ENCODE measurements at regions not wholly inside any gene's neighbourhood (a gene's known extent, or its start where the extent isn't known, plus 50 kb on each side); places are given as distances from the start of the nearest gene placed in this dataset.

- DNase-seq (ENCODE audit: low spot score): no peak
- CTCF ChIA-PET (ENCODE audit: unreplicated experiment): no interaction called here
- TF ChIP-seq EZH2phosphoT487 (IDR thresholded peaks at IDR 0.05; ENCODE audit: borderline replicate concordance, low read depth, low read length) (no peak), CTCF (conservative IDR thresholded peaks at IDR 0.05; ENCODE audit: low read length) (no peak)
- H3K36me3 ChIP-seq (ENCODE audit: insufficient read depth, low read length): no peaks in the 10 kb centered on the region
- H3K4me2 ChIP-seq (ENCODE audit: low read length): no peak overlapping the region
- H3K27ac ChIP-seq (ENCODE audit: low read depth, low read length, poor library complexity, severe bottlenecking): no peak overlapping the region
- POLR2A ChIA-PET: interaction anchor here (0.8 kb wide), 1 partner anchor 884 kb away, joined by 3 read pairs; no protein-coding TSS in a partner anchor
- no peaks in the 10 kb centered on the region for H3K79me2 ChIP-seq (ENCODE audit: insufficient read depth, low read depth, low read length)
- no TSS peak for BruUV-seq (replicated peaks)
- H3K9me3 ChIP-seq (ENCODE audit: low read length): no peaks in the 10 kb centered on the region
- H3K4me3 ChIP-seq (ENCODE audit: low read depth, low read length, poor library complexity, severe bottlenecking): no peak overlapping the region
- no peaks in the 10 kb centered on the region for H4K20me1 ChIP-seq (ENCODE audit: insufficient read depth, low read length)
- no peaks in the 10 kb centered on the region for H3K9me2 ChIP-seq (ENCODE audit: insufficient read depth, low read length)
- no peaks in the 10 kb centered on the region for H3K4me1 ChIP-seq (ENCODE audit: insufficient read depth, low read length, poor library complexity, severe bottlenecking)
- no peak overlapping the region for H2AFZ ChIP-seq (ENCODE audit: low read length)
- intact Hi-C loops (cut with micrococcal nuclease; ENCODE audit: unreplicated experiment): no loop called here
These were observed 124.9 kb upstream of the POF1B start for GRCh38 chrX:85504381-85504780.

- POLR2A ChIA-PET: interaction anchor here (0.8 to 1.0 kb wide), 2 partner anchors 74 to 883 kb away, joined by 3 read pairs; no protein-coding TSS in a partner anchor
- TF ChIP-seq CTCF (conservative IDR thresholded peaks at IDR 0.05; ENCODE audit: low read length) (no peak), EZH2phosphoT487 (IDR thresholded peaks at IDR 0.05; ENCODE audit: borderline replicate concordance, low read depth, low read length) (no peak)
- H4K20me1 ChIP-seq (ENCODE audit: insufficient read depth, low read length): no peaks in the 10 kb centered on the region
These were observed 124.0 kb upstream of the POF1B start for GRCh38 chrX:85503258-85504158.

GRCh38 chrX:85501349-85501748, 121.9 kb upstream of the POF1B start:
- no peak for DNase-seq (ENCODE audit: low spot score)
- ChIA-PET CTCF (ENCODE audit: unreplicated experiment) (no interaction called here), POLR2A (no interaction called here)
- no TSS peak for BruUV-seq (replicated peaks)
- Histone ChIP-seq H3K9me3 (ENCODE audit: low read length) (no peaks in the 10 kb centered on the region), H3K4me1 (ENCODE audit: insufficient read depth, low read length, poor library complexity, severe bottlenecking) (no peaks in the 10 kb centered on the region), H3K27ac (ENCODE audit: low read depth, low read length, poor library complexity, severe bottlenecking) (no peak overlapping the region), H2AFZ (ENCODE audit: low read length) (no peak overlapping the region), H3K4me2 (ENCODE audit: low read length) (no peak overlapping the region), H3K4me3 (ENCODE audit: low read depth, low read length, poor library complexity, severe bottlenecking) (no peak overlapping the region), H4K20me1 (ENCODE audit: insufficient read depth, low read length) (no peaks in the 10 kb centered on the region), H3K9me2 (ENCODE audit: insufficient read depth, low read length) (no peaks in the 10 kb centered on the region), H3K79me2 (ENCODE audit: insufficient read depth, low read depth, low read length) (no peaks in the 10 kb centered on the region), H3K36me3 (ENCODE audit: insufficient read depth, low read length) (no peaks in the 10 kb centered on the region)
- intact Hi-C loops (cut with micrococcal nuclease; ENCODE audit: unreplicated experiment): no loop called here
- TF ChIP-seq EZH2phosphoT487 (IDR thresholded peaks at IDR 0.05; ENCODE audit: borderline replicate concordance, low read depth, low read length): no peak
- no peak for TF ChIP-seq CTCF (conservative IDR thresholded peaks at IDR 0.05; ENCODE audit: low read length)

More at GRCh38 chrX:85503258-85504158, 124.0 kb upstream of the POF1B start:
- no peak overlapping the region for H3K4me3 ChIP-seq (ENCODE audit: low read depth, low read length, poor library complexity, severe bottlenecking)
- no peaks in the 10 kb centered on the region for H3K4me1 ChIP-seq (ENCODE audit: insufficient read depth, low read length, poor library complexity, severe bottlenecking)
- H3K79me2 ChIP-seq (ENCODE audit: insufficient read depth, low read depth, low read length): no peaks in the 10 kb centered on the region
- no peaks in the 10 kb centered on the region for H3K9me2 ChIP-seq (ENCODE audit: insufficient read depth, low read length)
- H2AFZ ChIP-seq (ENCODE audit: low read length): no peak overlapping the region
- no peak for DNase-seq (ENCODE audit: low spot score)
- BruUV-seq (replicated peaks): no TSS peak
- no peak overlapping the region for H3K4me2 ChIP-seq (ENCODE audit: low read length)
- no peak overlapping the region for H3K27ac ChIP-seq (ENCODE audit: low read depth, low read length, poor library complexity, severe bottlenecking)
- CTCF ChIA-PET (ENCODE audit: unreplicated experiment): no interaction called here
- H3K9me3 ChIP-seq (ENCODE audit: low read length): no peaks in the 10 kb centered on the region
- no peaks in the 10 kb centered on the region for H3K36me3 ChIP-seq (ENCODE audit: insufficient read depth, low read length)
- intact Hi-C loops (cut with micrococcal nuclease; ENCODE audit: unreplicated experiment): no loop called here

Data from OCI-LY7 (cell line).